GM21360 (cell line): ENCODE measurements at regions not wholly inside any gene's neighbourhood (a gene's known extent, or its start where the extent isn't known, plus 50 kb on each side); places are given as distances from the start of the nearest gene placed in this dataset.
"Not testable (repeated sequence)": the region's sequence is repeated elsewhere in the genome, so short reads cannot be mapped to it uniquely, and the experiment has no call there.

Experiments
- ATAC-seq: cut with Tn5 transposase; IDR thresholded peaks from one replicate; pipeline ENCODE4 v1.9.1; 2021; ENCODE audit warnings: mild to moderate bottlenecking, moderate library complexity; ENCODE audit not compliant: unreplicated experiment

DNA sequence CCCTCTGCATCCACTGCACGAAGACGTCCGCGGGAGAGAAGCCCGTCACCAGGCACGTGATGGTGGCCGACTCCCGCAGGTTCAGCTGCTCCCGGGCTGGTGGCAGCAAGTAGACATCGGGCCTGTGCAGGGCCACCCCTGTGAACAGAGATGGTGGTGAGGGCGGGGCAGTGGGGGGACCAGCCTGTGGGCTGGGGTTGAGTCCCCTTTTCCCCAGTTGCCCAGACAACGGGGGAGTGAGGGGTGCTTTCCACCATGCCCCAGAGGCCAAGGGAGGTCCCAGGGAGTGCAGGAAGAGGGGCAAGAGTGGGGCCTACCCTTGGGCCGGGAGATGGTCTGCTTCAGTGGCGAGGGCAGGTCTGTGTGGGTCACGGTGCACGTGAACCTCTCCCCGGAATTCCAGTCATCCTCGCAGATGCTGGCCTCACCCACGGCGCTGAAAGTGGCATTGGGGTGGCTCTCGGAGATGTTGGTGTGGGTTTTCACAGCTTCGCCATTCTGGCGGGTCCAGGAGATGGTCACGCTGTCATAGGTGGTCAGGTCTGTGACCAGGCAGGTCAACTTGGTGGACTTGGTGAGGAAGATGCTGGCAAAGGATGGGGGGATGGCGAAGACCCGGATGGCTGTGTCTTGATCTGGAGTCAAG, 328.3 kb downstream of the TMEM121 start:
- ATAC-seq, result no peak

DNA sequence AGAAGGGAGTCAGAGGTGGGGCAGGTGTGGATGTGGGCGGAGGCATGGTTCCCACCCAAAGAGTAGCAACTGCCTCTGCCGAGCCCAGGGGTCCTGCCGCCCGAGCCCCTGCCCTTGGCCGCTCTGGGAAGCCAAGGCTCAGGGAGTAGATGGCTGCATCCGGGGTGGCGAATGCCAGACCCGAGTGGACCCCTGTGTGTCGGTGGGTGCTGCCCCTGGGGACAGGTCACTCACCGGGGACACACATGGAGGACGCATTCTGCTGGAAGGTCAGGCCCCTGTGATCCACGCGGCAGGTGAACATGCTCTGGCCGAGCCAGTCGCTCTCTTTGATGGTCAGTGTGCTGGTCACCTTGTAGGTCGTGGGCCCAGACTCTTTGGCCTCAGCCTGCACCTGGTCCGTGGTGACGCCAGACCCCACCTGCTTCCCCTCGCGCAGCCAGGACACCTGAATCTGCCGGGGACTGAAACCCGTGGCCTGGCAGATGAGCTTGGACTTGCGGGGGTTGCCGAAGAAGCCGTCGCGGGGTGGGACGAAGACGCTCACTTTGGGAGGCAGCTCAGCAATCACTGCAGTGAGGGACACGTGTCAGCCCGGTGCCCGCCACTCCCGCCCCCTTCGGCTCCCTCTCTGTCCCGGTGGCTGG, 329.0 kb downstream of the TMEM121 start:
- ATAC-seq, result no peak

- no peak for ATAC-seq
Observed at GRCh38 chr14:105855893-105856675, 329.7 kb downstream of the TMEM121 start.

- no peak for ATAC-seq
Observed at GRCh38 chr14:105856676-105857219, 330.4 kb downstream of the TMEM121 start.

- no peak for ATAC-seq
Observed at GRCh38 chr14:105857220-105857825, 330.9 kb downstream of the TMEM121 start.

DNA sequence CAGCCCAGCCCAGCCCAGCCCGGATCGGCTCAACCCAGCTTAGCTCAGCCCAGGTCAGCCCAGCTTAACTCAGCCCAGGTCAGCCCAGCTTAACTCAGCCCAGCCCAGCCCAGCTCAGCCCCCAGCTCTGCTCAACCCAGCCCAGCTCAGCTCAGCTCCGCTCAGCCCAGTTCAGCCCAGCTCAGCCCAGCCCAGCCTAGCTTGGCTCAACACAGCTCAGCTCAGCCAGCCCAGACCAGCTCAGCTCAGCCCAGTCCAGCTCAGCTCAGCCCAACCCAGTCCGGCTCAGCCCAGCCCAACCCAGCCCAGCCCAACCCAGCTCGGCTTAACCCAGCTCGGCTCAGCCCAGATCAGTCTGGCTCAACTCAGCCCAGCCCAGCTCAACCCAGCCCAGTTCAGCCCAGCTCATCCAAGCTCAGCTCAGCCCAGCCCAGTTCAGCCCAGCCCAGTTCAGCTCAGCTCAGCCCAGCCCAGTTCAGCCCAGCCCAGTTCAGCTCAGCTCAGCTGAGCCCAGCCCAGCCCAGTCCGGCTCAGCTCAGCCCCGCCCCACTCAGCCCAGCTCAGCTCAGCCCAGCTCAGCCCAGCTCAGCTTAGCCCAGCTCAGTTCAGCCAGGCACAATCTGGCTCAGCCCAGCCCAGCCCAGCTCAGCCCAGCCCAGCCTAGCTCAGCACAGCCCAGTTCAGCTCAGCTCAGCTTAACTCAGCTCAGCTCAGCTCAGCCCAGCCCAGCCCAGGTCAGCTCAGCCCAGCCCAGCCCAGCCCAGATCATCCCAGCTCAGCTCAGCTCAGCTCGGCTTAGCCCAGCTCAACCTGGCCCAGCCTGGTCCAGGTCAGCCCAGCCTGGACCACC, 331.7 kb downstream of the TMEM121 start:
- ATAC-seq, result no peak

- no peak for ATAC-seq
Observed at GRCh38 chr14:105858676-105859025, 332.3 kb downstream of the TMEM121 start.

- ATAC-seq, result not testable (repeated sequence)
Observed at GRCh38 chr14:105859073-105859716, 332.8 kb downstream of the TMEM121 start.

- ATAC-seq, result no peak
Observed at GRCh38 chr14:105859717-105860614, 333.6 kb downstream of the TMEM121 start.

DNA sequence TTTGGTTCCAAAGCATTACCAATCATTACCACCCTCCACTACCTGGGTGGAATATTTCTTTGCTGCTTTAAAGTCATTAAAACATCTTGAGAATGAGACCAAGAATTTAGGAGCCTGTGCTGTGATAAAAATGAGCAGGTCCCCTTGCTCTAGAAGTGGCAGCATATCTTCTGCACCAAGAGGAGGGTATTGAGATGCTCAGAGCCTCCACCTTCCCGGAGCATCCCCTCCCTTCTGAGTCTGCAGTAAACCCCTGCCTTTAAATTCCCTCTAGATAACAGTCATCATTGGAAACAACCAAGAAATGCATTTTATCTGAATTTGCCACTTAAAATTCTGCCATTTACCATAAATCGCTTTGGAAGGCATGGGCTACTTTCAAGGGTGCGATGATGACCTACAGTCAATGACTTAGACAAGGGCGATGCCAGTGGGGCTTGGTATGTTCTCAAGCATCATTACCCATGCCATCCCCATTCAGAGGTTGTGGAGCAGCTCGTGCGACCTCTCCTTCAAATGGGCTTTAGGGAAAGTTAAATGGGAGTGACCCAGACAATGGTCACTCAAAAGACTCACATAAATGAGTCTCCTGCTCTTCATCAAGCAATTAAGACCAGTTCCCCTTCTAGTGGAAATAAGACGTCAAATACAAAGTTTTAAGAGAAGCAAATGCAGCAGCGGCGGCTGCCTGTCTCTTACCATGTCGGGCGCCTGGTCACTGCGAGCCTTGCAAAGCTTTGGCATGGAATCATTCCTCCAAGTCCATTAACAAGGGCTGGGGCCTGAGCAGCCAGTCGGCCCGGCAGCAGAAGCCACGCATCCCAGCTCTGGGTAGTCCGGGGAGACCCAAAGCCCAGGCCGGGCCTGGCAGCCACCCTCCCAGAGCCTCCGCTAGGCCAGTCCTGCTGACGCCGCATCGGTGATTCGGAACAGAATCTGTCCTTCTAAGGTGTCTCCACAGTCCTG, 334.5 kb downstream of the TMEM121 start:
- ATAC-seq, result no peak

DNA sequence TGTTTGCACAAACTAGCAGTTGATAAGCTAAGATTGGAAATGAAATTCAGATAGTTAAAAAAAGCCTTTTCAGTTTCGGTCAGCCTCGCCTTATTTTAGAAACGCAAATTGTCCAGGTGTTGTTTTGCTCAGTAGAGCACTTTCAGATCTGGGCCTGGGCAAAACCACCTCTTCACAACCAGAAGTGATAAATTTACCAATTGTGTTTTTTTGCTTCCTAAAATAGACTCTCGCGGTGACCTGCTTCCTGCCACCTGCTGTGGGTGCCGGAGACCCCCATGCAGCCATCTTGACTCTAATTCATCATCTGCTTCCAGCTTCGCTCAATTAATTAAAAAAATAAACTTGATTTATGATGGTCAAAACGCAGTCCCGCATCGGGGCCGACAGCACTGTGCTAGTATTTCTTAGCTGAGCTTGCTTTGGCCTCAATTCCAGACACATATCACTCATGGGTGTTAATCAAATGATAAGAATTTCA, 335.6 kb downstream of the TMEM121 start:
- ATAC-seq, result peak; percentile 54

- no peak for ATAC-seq
Observed at GRCh38 chr14:105862581-105863239, 336.3 kb downstream of the TMEM121 start.

GRCh38 chr14:105863296-105864108, 337.1 kb downstream of the TMEM121 start:
- no peak for ATAC-seq

- no peak for ATAC-seq
Observed at GRCh38 chr14:105864116-105864515, 337.7 kb downstream of the TMEM121 start.

GRCh38 chr14:105864651-105865265, 338.4 kb downstream of the TMEM121 start:
- no peak for ATAC-seq
